GM21717 (cell line): ENCODE measurements at regions not wholly inside any gene's neighbourhood (a gene's known extent, or its start where the extent isn't known, plus 50 kb on each side); places are given as distances from the start of the nearest gene placed in this dataset.

ENCODE experiments used
- ATAC-seq: cut with Tn5 transposase; IDR thresholded peaks from one replicate; pipeline ENCODE4 v1.9.1; 2021; ENCODE audit warnings: mild to moderate bottlenecking, moderate library complexity; ENCODE audit not compliant: unreplicated experiment

GRCh38 chr20:6693178-6693807 is 74.2 kb upstream of the BMP2 start:
- no peak for ATAC-seq

GRCh38 chr20:6692566-6693173 is 74.8 kb upstream of the BMP2 start:
- no peak for ATAC-seq

DNA sequence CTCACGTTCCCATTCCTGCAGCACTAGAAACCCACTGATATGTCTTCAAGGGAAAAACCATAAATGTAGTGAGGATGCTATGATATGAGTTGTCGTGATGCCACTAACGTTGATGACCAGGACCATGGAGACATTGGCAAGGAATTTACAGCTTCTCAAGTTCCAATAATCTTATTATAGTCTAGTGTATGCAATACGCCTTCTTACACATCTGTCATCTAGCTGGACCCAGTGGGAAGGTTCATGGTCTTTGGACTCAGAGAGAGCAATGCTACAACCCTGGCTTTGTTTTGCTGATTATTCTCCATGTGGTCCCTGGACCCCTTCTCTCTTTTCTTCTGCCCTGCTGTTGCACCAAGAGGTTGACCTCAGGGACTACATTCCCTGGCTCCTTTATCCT is 76.0 kb upstream of the BMP2 start:
- ATAC-seq, result no peak

DNA sequence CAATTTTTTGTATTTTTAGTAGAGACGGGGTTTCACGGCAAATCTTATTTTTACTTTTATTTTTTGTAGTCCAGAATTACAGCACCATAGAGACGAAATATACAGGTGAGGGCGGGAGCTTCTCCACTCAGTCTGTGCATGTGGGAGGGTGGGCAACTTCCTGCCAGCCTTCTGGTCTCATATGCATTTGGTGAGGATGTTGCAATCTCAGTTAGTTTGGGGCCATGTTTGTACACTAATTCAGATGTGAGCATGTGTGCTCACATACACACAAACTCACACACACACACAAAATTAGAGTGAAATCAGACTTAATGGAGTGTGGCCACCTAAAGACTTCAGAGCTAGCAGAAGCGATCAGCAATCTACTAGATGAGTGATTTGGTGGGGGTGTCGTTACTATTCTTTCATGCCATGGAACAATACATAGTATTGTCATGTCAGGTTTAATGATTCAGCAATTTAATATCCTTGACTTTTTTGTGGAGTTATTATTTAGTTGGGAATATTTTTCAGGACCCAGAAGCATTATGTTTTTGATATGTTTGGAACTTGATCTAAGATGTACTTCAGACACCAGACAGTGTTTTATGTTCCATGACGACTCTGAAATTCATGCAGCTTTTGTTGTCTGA is 78.0 kb upstream of the BMP2 start:
- ATAC-seq, result no peak

GRCh38 chr20:6686171-6686570 is 81.3 kb upstream of the BMP2 start:
- ATAC-seq, result no peak

DNA sequence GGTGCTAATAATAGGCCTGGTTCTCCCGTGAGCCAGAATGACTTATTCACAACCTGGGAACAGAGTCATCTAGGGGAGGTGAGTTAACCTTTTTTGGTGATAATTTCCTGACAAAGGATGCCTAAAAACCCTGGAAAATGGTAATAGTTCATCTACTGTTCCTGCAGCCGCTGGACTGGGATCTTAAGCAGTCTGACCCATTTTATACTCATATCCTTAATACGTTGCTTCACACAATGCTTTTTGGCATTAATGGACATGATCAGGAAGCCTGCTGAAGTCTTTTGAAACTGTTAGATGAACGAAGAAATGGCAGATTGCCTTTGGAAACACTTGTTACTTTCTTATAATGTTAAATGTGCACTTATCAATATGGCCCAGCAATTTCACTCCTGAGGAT is 81.9 kb upstream of the BMP2 start:
- no peak for ATAC-seq

- no peak for ATAC-seq
These were observed 82.3 kb upstream of the BMP2 start for GRCh38 chr20:6685181-6685582.

GRCh38 chr20:6683021-6683977 is 84.2 kb upstream of the BMP2 start:
- ATAC-seq, result no peak

DNA sequence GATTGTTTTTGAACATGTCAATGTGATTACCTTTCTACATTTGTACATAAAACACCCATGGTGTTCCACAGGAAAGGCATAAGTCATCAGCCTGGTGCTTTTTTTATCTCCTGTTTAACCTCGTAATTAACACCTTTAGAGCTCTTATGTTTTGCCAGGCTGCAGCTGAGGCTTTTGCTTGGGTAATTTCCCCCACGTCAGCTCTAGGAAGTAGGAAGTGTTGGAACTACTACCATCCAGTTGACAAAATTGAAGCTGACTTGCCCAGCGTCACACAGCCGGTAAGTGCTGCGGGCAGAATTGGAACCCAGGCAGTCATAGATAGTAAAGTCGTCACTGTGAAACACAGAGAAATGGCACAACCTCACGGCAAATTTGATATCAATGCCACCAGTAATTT is 86.6 kb upstream of the BMP2 start:
- no peak for ATAC-seq

- ATAC-seq, result no peak
These were observed 87.0 kb upstream of the BMP2 start for GRCh38 chr20:6680441-6680840.

GRCh38 chr20:6679086-6679485 is 88.4 kb upstream of the BMP2 start:
- no peak for ATAC-seq

- ATAC-seq, result no peak
These were observed 89.4 kb upstream of the BMP2 start for GRCh38 chr20:6678101-6678500.

GRCh38 chr20:6674831-6675230 is 92.7 kb upstream of the BMP2 start:
- no peak for ATAC-seq

- ATAC-seq, result no peak
These were observed 94.4 kb upstream of the BMP2 start for GRCh38 chr20:6673071-6673470.

DNA sequence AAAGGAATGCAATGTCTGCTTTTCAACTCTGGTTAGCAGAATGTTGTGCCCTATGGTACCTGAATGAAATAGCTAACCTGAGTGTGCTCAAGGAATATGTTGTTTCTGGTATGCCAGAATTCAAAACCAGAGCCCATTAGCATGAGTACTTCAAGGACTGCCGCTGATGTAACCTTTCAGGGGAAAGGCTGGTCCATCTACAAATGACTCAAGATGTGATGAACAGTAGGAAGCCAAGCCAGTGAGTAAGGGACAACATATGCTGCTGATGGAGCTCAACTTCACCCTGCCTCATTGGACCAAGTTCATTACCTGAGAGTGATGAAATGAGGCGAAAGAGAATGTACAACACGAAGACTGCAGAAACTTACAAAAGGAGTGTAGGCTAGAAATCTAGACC is 95.7 kb upstream of the BMP2 start:
- no peak for ATAC-seq

DNA sequence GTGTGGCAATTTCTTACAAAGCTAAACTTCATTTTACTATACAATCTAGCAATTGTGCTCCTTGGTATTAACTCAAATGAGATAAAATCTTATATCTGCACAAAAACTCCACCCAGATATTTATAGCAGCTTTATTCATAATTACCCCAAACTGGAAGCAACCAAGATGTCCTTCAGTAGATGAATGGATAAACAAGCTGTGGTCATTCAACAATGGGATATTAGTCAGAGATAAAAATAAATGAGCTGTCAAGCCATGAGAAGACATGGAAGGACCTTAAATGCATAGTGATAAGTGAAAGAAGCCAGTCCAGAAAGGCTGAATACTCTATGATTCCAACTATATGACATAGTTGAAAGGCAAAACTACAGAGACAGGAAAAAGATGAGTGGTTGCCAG is 98.9 kb upstream of the BMP2 start:
- no peak for ATAC-seq

DNA sequence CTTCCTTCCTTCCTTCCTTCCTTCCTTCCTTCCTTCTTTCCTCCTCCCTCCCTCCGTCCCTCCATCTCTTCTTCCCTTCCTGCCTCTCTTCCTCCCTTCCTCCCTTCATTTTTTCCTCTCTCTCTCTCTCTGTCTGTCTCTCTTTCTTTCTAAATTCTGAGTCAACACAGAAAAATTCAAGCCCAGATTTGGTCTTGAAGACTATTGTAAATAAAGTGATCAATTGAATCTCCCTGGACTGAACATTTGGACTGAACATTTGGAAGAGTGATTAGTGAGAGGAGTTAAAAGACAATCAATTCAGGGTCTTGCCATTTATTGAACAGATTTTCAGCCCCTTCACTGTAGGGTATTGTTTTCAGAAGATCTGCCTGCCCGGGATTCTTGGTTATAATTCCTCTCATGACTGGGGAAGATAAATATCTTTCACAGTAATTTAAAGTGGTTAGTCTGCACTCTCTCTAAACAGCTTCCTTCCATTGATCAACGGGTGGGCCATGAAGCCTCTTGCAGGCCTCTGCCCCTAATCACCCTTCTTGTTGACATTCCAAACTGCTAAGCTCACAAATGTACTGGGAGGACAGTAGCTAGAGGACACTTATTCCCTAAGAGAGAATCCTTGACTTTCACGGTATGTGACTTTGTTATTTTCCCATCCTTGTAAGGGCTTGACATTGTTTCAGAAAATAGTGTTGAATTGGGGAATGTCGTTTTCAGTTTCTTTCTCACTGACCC is 101.7 kb upstream of the BMP2 start:
- no peak for ATAC-seq

- ATAC-seq, result no peak
These were observed 102.3 kb upstream of the BMP2 start for GRCh38 chr20:6665161-6665560.

DNA sequence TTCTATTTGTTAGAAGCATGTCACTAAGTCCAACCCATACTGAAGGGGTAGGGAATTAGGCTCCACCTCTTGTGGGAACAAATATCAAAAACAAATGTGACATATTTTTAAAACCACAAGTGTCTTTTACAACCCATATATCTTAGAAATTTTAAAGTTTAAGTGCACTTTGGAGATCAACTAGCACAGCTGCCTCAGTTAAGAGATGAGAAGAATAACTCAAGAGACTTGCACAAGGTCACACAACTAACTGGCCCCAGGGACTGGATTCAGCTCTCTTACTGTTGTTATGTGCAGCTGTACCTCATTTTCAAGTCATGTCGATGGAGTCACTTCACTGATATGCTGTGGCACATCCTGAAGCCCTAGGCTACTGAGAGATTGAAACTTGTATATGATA is 102.9 kb upstream of the BMP2 start:
- ATAC-seq, result no peak

- no peak for ATAC-seq
These were observed 103.6 kb upstream of the BMP2 start for GRCh38 chr20:6663751-6664388.
